ENCODE measurements at regions not wholly inside any gene's neighbourhood (a gene's known extent, or its start where the extent isn't known, plus 50 kb on each side); places are given as distances from the start of the nearest gene placed in this dataset.

GRCh38 chr14:85466678-85467077, 63.3 kb upstream of the FLRT2 start:
- H3K4me3 ChIP-seq (replicated peaks; ENCODE audit: low read depth, low read length) = no peak overlapping the region
- TF ChIP-seq CTCF (IDR thresholded peaks at IDR 0.05; ENCODE audit: insufficient read depth, low read length, poor library complexity, severe bottlenecking) = no peak
- no peaks in the 10 kb centered on the region for H3K27me3 ChIP-seq (replicated peaks; ENCODE audit: control insufficient read depth, insufficient read depth, low read length)
- no peaks in the 10 kb centered on the region for H3K36me3 ChIP-seq (ENCODE audit: control insufficient read depth, insufficient read depth, low read length)
- no peak for DNase-seq (ENCODE audit: extremely low read depth, insufficient read length)

GRCh38 chr14:85468816-85469215, 61.1 kb upstream of the FLRT2 start:
- Histone ChIP-seq H3K27me3 (replicated peaks; ENCODE audit: control insufficient read depth, insufficient read depth, low read length) (no peaks in the 10 kb centered on the region), H3K4me3 (replicated peaks; ENCODE audit: low read depth, low read length) (no peak overlapping the region), H3K36me3 (ENCODE audit: control insufficient read depth, insufficient read depth, low read length) (no peaks in the 10 kb centered on the region)
- DNase-seq (ENCODE audit: extremely low read depth, insufficient read length) = no peak
- TF ChIP-seq CTCF (IDR thresholded peaks at IDR 0.05; ENCODE audit: insufficient read depth, low read length, poor library complexity, severe bottlenecking) = no peak

GRCh38 chr14:85471156-85471555, 58.8 kb upstream of the FLRT2 start:
- H3K27me3 ChIP-seq (replicated peaks; ENCODE audit: control insufficient read depth, insufficient read depth, low read length) = no peaks in the 10 kb centered on the region
- no peak overlapping the region for H3K4me3 ChIP-seq (replicated peaks; ENCODE audit: low read depth, low read length)
- DNase-seq (ENCODE audit: extremely low read depth, insufficient read length) = no peak
- no peak for TF ChIP-seq CTCF (IDR thresholded peaks at IDR 0.05; ENCODE audit: insufficient read depth, low read length, poor library complexity, severe bottlenecking)
- no peaks in the 10 kb centered on the region for H3K36me3 ChIP-seq (ENCODE audit: control insufficient read depth, insufficient read depth, low read length)

GRCh38 chr14:85471744-85472143, 58.2 kb upstream of the FLRT2 start:
- DNase-seq (ENCODE audit: extremely low read depth, insufficient read length) = no peak
- Histone ChIP-seq H3K36me3 (ENCODE audit: control insufficient read depth, insufficient read depth, low read length) (no peaks in the 10 kb centered on the region), H3K4me3 (replicated peaks; ENCODE audit: low read depth, low read length) (no peak overlapping the region), H3K27me3 (replicated peaks; ENCODE audit: control insufficient read depth, insufficient read depth, low read length) (no peaks in the 10 kb centered on the region)
- TF ChIP-seq CTCF (IDR thresholded peaks at IDR 0.05; ENCODE audit: insufficient read depth, low read length, poor library complexity, severe bottlenecking) = no peak

GRCh38 chr14:85474431-85474830, 55.5 kb upstream of the FLRT2 start:
- no peaks in the 10 kb centered on the region for H3K36me3 ChIP-seq (ENCODE audit: control insufficient read depth, insufficient read depth, low read length)
- no peak for TF ChIP-seq CTCF (IDR thresholded peaks at IDR 0.05; ENCODE audit: insufficient read depth, low read length, poor library complexity, severe bottlenecking)
- DNase-seq (ENCODE audit: extremely low read depth, insufficient read length) = no peak
- H3K27me3 ChIP-seq (replicated peaks; ENCODE audit: control insufficient read depth, insufficient read depth, low read length) = no peaks in the 10 kb centered on the region
- H3K4me3 ChIP-seq (replicated peaks; ENCODE audit: low read depth, low read length) = no peak overlapping the region

GRCh38 chr14:85475113-85475512, 54.8 kb upstream of the FLRT2 start:
- Histone ChIP-seq H3K27me3 (replicated peaks; ENCODE audit: control insufficient read depth, insufficient read depth, low read length) (no peaks in the 10 kb centered on the region), H3K36me3 (ENCODE audit: control insufficient read depth, insufficient read depth, low read length) (no peaks in the 10 kb centered on the region), H3K4me3 (replicated peaks; ENCODE audit: low read depth, low read length) (no peak overlapping the region)
- DNase-seq (ENCODE audit: extremely low read depth, insufficient read length) = no peak
- TF ChIP-seq CTCF (IDR thresholded peaks at IDR 0.05; ENCODE audit: insufficient read depth, low read length, poor library complexity, severe bottlenecking) = no peak
